ENCODE measurements at regions not wholly inside any gene's neighbourhood (a gene's known extent, or its start where the extent isn't known, plus 50 kb on each side); places are given as distances from the start of the nearest gene placed in this dataset.

- peaks cover 0 to 8% (median 3%) of the 10 kb centered on the region in 4 donors for H3K4me1 ChIP-seq
- peak in 1 of 5 experiments; percentile 23 for TF ChIP-seq CTCF (IDR thresholded peaks at IDR 0.05)
- TF ChIP-seq POLR2A (IDR thresholded peaks at IDR 0.05) = no peak
- no peak for TF ChIP-seq POLR2AphosphoS5 (IDR thresholded peaks at IDR 0.05)
- TF ChIP-seq EP300 (IDR thresholded peaks at IDR 0.05; ENCODE audit: low read depth) = no peak
- intact Hi-C loops (cut with DNase I; ENCODE audit: low total_unique reads) = no loop called here
- WGBS, 2 donors (ENCODE audit: low coverage in 1 of 2) = 84% methylated on average over 7 of the region's 7 CpGs; no CpG with 5 or more reads in 1 of the 2 donors
- H3K27ac ChIP-seq = no peak overlapping the region
- H3K27me3 ChIP-seq = no peaks in the 10 kb centered on the region
- DNase-seq = no peak
- no peaks in the 10 kb centered on the region for H3K36me3 ChIP-seq
- in situ Hi-C loops (cut with MboI; ENCODE audit: low pct_ligation_motif_present in 1 of 4, low pct_unique_long_range_greater_than_20kb in 1 of 4, low sequenced_read_pairs in 3 of 4) = no loop called here
- no peaks in the 10 kb centered on the region for H3K9me3 ChIP-seq
- no peak overlapping the region for H3K4me3 ChIP-seq
These were observed 107.7 kb upstream of the ATP8B1 start for GRCh38 chr18:57910817-57911216.

GRCh38 chr18:57910134-57910533 is 107.0 kb upstream of the ATP8B1 start:
- in situ Hi-C loops (cut with MboI; ENCODE audit: low pct_ligation_motif_present in 1 of 4, low pct_unique_long_range_greater_than_20kb in 1 of 4, low sequenced_read_pairs in 3 of 4) (no loop called here), intact Hi-C loops (cut with DNase I; ENCODE audit: low total_unique reads) (no loop called here)
- no peak overlapping the region for H3K27ac ChIP-seq

GRCh38 chr18:57909620-57910019 is 106.5 kb upstream of the ATP8B1 start:
- no peaks in the 10 kb centered on the region for H3K4me1 ChIP-seq
- H3K27ac ChIP-seq = no peak overlapping the region
- no peaks in the 10 kb centered on the region for H3K36me3 ChIP-seq
- H3K27me3 ChIP-seq = no peaks in the 10 kb centered on the region
- H3K4me3 ChIP-seq = no peak overlapping the region
- DNase-seq = no peak
- H3K9me3 ChIP-seq = no peaks in the 10 kb centered on the region
- WGBS, 2 donors (ENCODE audit: low coverage in 1 of 2) = 84 to 95% methylated on average over 4 to 7 of the region's 7 CpGs
- TF ChIP-seq POLR2A (IDR thresholded peaks at IDR 0.05) (no peak), EP300 (IDR thresholded peaks at IDR 0.05; ENCODE audit: low read depth) (no peak), POLR2AphosphoS5 (IDR thresholded peaks at IDR 0.05) (no peak)
- intact Hi-C loops (cut with DNase I; ENCODE audit: low total_unique reads) (no loop called here), in situ Hi-C loops (cut with MboI; ENCODE audit: low pct_ligation_motif_present in 1 of 4, low pct_unique_long_range_greater_than_20kb in 1 of 4, low sequenced_read_pairs in 3 of 4) (no loop called here)

More at GRCh38 chr18:57910134-57910533, 107.0 kb upstream of the ATP8B1 start:
- DNase-seq = no peak
- no peak for TF ChIP-seq CTCF (IDR thresholded peaks at IDR 0.05)
- TF ChIP-seq EP300 (IDR thresholded peaks at IDR 0.05; ENCODE audit: low read depth) = no peak
- TF ChIP-seq POLR2A (IDR thresholded peaks at IDR 0.05) = no peak
- TF ChIP-seq POLR2AphosphoS5 (IDR thresholded peaks at IDR 0.05) = no peak
- Histone ChIP-seq H3K27me3 (no peaks in the 10 kb centered on the region), H3K4me3 (no peak overlapping the region), H3K4me1 (peaks cover 0 to 2% (median 0%) of the 10 kb centered on the region in 4 donors), H3K9me3 (no peaks in the 10 kb centered on the region), H3K36me3 (no peaks in the 10 kb centered on the region)
- 80 to 88% methylated on average over 1 to 2 of the region's 2 CpGs for WGBS, 2 donors (ENCODE audit: low coverage in 1 of 2)

GRCh38 chr18:57908092-57908491 is 105.0 kb upstream of the ATP8B1 start:
- Histone ChIP-seq H3K27me3 (no peaks in the 10 kb centered on the region), H3K4me1 (no peaks in the 10 kb centered on the region), H3K9me3 (no peaks in the 10 kb centered on the region), H3K4me3 (no peak overlapping the region), H3K36me3 (no peaks in the 10 kb centered on the region), H3K27ac (no peak overlapping the region)
- WGBS, 2 donors (ENCODE audit: low coverage in 1 of 2) = 83% methylated on average over 1 of the region's 1 CpG; no CpG with 5 or more reads in 1 of the 2 donors
- TF ChIP-seq CTCF (IDR thresholded peaks at IDR 0.05) = no peak
- TF ChIP-seq POLR2AphosphoS5 (IDR thresholded peaks at IDR 0.05) = no peak
- no peak for TF ChIP-seq POLR2A (IDR thresholded peaks at IDR 0.05)
- TF ChIP-seq EP300 (IDR thresholded peaks at IDR 0.05; ENCODE audit: low read depth) = no peak
- intact Hi-C loops (cut with DNase I; ENCODE audit: low total_unique reads) = no loop called here
- DNase-seq = no peak
- in situ Hi-C loops (cut with MboI; ENCODE audit: low pct_ligation_motif_present in 1 of 4, low pct_unique_long_range_greater_than_20kb in 1 of 4, low sequenced_read_pairs in 3 of 4) = no loop called here

- no peaks in the 10 kb centered on the region for H3K9me3 ChIP-seq
- WGBS, 2 donors (ENCODE audit: low coverage in 1 of 2) = 53 to 70% methylated on average over 3 to 4 of the region's 4 CpGs
- intact Hi-C loops (cut with DNase I; ENCODE audit: low total_unique reads) (no loop called here), in situ Hi-C loops (cut with MboI; ENCODE audit: low pct_ligation_motif_present in 1 of 4, low pct_unique_long_range_greater_than_20kb in 1 of 4, low sequenced_read_pairs in 3 of 4) (no loop called here)
- H3K4me3 ChIP-seq = no peak overlapping the region
- TF ChIP-seq CTCF (IDR thresholded peaks at IDR 0.05) = no peak
- TF ChIP-seq POLR2AphosphoS5 (IDR thresholded peaks at IDR 0.05) = no peak
- TF ChIP-seq POLR2A (IDR thresholded peaks at IDR 0.05) = no peak
- no peak for TF ChIP-seq EP300 (IDR thresholded peaks at IDR 0.05; ENCODE audit: low read depth)
- no peak overlapping the region for H3K27ac ChIP-seq
- no peaks in the 10 kb centered on the region for H3K36me3 ChIP-seq
- no peaks in the 10 kb centered on the region for H3K27me3 ChIP-seq
- no peak for DNase-seq
- peaks cover 0 to 3% (median 0%) of the 10 kb centered on the region in 4 donors for H3K4me1 ChIP-seq
These were observed 104.4 kb upstream of the ATP8B1 start for GRCh38 chr18:57907550-57907949.

All from transverse colon (tissue), 4 donors.